Lung (tissue), 11 donors: ENCODE measurements at regions not wholly inside any gene's neighbourhood (a gene's known extent, or its start where the extent isn't known, plus 50 kb on each side); places are given as distances from the start of the nearest gene placed in this dataset.

ENCODE experiments used
- ATAC-seq: fragments of 200-7000 bp; cut with Tn5 transposase; one replicate; pipeline ENCODE4 v1.9.1; 2020; ENCODE audit warnings: moderate number of reproducible peaks; ENCODE audit not compliant: insufficient read depth, low FRiP score
- DNase-seq, 3 donors: peaks; one replicate each; pipeline ENCODE4 v3.0.0-alpha.2; 2013 to 2017
- H3K27ac ChIP-seq, 2 donors: one replicate each; pipeline ENCODE4 v1.5.1; 2013; ENCODE audit warnings: mild to moderate bottlenecking in 2 of 2, moderate library complexity in 2 of 2, control low read depth in 1 of 2, inconsistent platforms in 1 of 2, low read depth in 1 of 2, low read length in 1 of 2
- H3K27me3 ChIP-seq, 3 donors: one replicate each; pipeline ENCODE4 v1.5.1; 2013; ENCODE audit warnings: low read length in 2 of 3; ENCODE audit not compliant: control insufficient read depth in 3 of 3, insufficient read depth in 3 of 3
- H3K36me3 ChIP-seq, 4 donors: one replicate each; pipeline ENCODE4 v1.5.1; 2013; ENCODE audit warnings: low read length in 4 of 4, mild to moderate bottlenecking in 1 of 4, moderate library complexity in 1 of 4; ENCODE audit not compliant: control insufficient read depth in 4 of 4, insufficient read depth in 4 of 4
- H3K4me1 ChIP-seq, 5 donors: one replicate each; pipeline ENCODE4 v1.5.1; 2013; ENCODE audit warnings: low read length in 5 of 5, mild to moderate bottlenecking in 2 of 5, moderate library complexity in 1 of 5; ENCODE audit not compliant: control insufficient read depth in 5 of 5, insufficient read depth in 5 of 5
- H3K4me3 ChIP-seq: one replicate; pipeline ENCODE4 v1.5.1; 2013; ENCODE audit warnings: mild to moderate bottlenecking, control low read depth, moderate library complexity
- H3K9ac ChIP-seq, 2 donors: one replicate each; pipeline ENCODE4 v1.5.1; 2013; ENCODE audit warnings: low read length in 2 of 2, control low read depth in 1 of 2; ENCODE audit not compliant: insufficient read depth in 1 of 2
- H3K9me3 ChIP-seq, 4 donors: one replicate each; pipeline ENCODE4 v1.5.1; 2013; ENCODE audit warnings: low read length in 3 of 4, mild to moderate bottlenecking in 1 of 4, moderate library complexity in 1 of 4; ENCODE audit not compliant: control insufficient read depth in 4 of 4, insufficient read depth in 3 of 4
- WGBS, 2 donors: extraction: QIAGEN DNeasy Blood & Tissue Kit; methylation state at CpG; one replicate each; pipeline ENCODE4 v1.1.7; 2013; 5-methylcytosine and 5-hydroxymethylcytosine counted together
- TF ChIP-seq, protein P1 (sequence below): IDR thresholded peaks from 2 replicates; pipeline ENCODE4 v1.5.1; 2012; ENCODE audit warnings: mild to moderate bottlenecking; ENCODE audit errors: control extremely low read depth, extremely low read depth
- donor health status: control.
- donor health status: control.
- donor health status: Bipolar disorder and iron deficiency.
- donor health status: healthy.
- donor health status: DM: yes; HTN: yes; CAD: no.

GRCh38 chr17:77353684-77354419, 213.1 kb downstream of the SEC14L1 start:
- ATAC-seq, result no peak
- DNase-seq, result peak in 2 of 3 donors; percentile 12 to 25
- no peak overlapping the region for H3K9ac ChIP-seq

DNA sequence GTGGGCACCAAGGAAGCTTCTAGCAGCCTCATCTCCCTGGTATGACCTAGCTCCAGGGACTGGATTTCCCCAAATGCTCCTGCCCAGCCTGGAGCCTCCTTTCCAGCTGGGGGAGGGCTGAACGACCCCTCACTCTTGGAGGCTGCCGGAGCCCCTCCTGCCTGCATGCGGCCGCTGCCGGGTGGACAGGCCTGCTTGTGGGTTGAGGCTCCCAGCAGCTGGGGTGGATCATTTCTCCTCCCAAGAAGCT, 213.6 kb downstream of the SEC14L1 start:
- no peaks in the 10 kb centered on the region for H3K9me3 ChIP-seq
- ATAC-seq, result no peak
- TF ChIP-seq, protein P1, sequence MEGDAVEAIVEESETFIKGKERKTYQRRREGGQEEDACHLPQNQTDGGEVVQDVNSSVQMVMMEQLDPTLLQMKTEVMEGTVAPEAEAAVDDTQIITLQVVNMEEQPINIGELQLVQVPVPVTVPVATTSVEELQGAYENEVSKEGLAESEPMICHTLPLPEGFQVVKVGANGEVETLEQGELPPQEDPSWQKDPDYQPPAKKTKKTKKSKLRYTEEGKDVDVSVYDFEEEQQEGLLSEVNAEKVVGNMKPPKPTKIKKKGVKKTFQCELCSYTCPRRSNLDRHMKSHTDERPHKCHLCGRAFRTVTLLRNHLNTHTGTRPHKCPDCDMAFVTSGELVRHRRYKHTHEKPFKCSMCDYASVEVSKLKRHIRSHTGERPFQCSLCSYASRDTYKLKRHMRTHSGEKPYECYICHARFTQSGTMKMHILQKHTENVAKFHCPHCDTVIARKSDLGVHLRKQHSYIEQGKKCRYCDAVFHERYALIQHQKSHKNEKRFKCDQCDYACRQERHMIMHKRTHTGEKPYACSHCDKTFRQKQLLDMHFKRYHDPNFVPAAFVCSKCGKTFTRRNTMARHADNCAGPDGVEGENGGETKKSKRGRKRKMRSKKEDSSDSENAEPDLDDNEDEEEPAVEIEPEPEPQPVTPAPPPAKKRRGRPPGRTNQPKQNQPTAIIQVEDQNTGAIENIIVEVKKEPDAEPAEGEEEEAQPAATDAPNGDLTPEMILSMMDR, result no peak
- peaks cover 0 to 2% (median 0%) of the 10 kb centered on the region in 4 donors for H3K36me3 ChIP-seq
- WGBS, 2 donors, result 83 to 92% methylated on average over 5 of the region's 5 CpGs
- no peak overlapping the region for H3K4me3 ChIP-seq
- H3K27ac ChIP-seq, result peak overlapping the region in 1 of 2 donors; percentile 41
- H3K9ac ChIP-seq, result no peak overlapping the region
- peak in 1 of 3 donors; percentile 68 for DNase-seq
- H3K4me1 ChIP-seq, result peaks cover 0 to 31% (median 16%) of the 10 kb centered on the region in 5 donors
- H3K27me3 ChIP-seq, result no peaks in the 10 kb centered on the region

More at GRCh38 chr17:77353684-77354419, 213.1 kb downstream of the SEC14L1 start:
- Histone ChIP-seq H3K36me3 (peaks cover 0 to 2% (median 0%) of the 10 kb centered on the region in 4 donors), H3K27ac (peak overlapping the region in 1 of 2 donors; percentile 41), H3K27me3 (no peaks in the 10 kb centered on the region), H3K4me3 (no peak overlapping the region), H3K4me1 (peaks cover 0 to 31% (median 16%) of the 10 kb centered on the region in 5 donors), H3K9me3 (no peaks in the 10 kb centered on the region)
- TF ChIP-seq, protein P1, result no peak
- WGBS, 2 donors, result 86 to 91% methylated on average over 15 of the region's 15 CpGs

DNA sequence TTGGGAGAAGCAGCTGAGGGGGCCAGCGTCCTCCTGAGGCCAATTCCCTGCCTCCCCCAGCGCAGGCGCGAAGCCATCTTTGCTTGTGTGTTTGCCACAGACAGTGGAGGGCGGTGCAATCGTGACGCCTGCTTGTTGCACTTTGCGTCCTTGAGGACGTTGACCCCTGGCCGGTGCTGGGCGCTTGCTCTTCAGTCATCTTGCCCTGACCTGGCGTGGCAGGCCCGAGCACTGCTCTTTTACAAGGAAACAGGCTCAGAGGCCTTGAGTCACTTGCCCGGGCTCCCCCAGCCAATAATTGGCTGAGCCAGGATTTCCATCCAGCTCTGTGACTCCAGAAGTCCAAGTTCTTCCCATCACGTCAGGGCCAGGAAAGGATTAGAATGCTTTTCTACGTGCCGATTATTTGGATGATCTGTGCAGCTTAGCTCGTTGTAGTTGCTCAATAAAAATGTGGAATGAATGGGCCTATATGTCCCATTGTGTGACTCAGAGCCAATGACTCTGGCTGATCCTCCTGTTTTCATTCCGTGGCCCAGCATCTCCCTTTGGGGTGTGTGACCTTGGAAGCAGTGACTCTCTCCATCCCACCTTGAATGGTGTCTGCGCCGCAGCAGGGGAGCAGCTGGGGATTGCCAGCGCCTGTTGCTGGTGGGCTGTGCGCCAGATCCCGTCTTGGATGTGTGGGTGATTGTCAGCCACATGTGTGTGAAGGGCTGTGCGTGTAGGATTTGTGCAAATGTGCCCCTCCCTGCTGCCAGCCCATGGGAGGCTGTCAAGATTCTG, 214.1 kb downstream of the SEC14L1 start:
- peak overlapping the region in 1 of 2 donors; percentile 6 for H3K27ac ChIP-seq
- H3K27me3 ChIP-seq, result no peaks in the 10 kb centered on the region
- H3K36me3 ChIP-seq, result peaks cover 0 to 2% (median 0%) of the 10 kb centered on the region in 4 donors
- H3K9ac ChIP-seq, result no peak overlapping the region
- DNase-seq (peak; percentile 39 to 48 (median 43)), ATAC-seq (peak; percentile 22)
- peaks cover 0 to 31% (median 14%) of the 10 kb centered on the region in 5 donors for H3K4me1 ChIP-seq
- H3K4me3 ChIP-seq, result no peak overlapping the region
- no peaks in the 10 kb centered on the region for H3K9me3 ChIP-seq
- TF ChIP-seq, protein P1, result no peak
- WGBS, 2 donors, result 84 to 86% methylated on average over 25 of the region's 25 CpGs
